CD4-positive, alpha-beta memory T cell (primary cell): ENCODE measurements at regions not wholly inside any gene's neighbourhood (a gene's known extent, or its start where the extent isn't known, plus 50 kb on each side); places are given as distances from the start of the nearest gene placed in this dataset.

Source experiments
- CTCF ChIA-PET: fragments of 350-600 bp; sonication (Branson Sonifier 250); formaldehyde crosslinking; loops from one replicate; lab custom pipeline; 2021; ENCODE audit warnings: inconsistent platforms; ENCODE audit not compliant: partially characterized antibody; lab: Charles Lee
- POLR2A ChIA-PET: fragments of 350-600 bp; sonication (Branson Sonifier 250); formaldehyde crosslinking; loops from one replicate; lab custom pipeline; 2021; ENCODE audit not compliant: partially characterized antibody; lab: Charles Lee
- DNase-seq, 5 donors: peaks; one replicate each; pipeline versions ENCODE4 v3.0.0 to v3.0.0-alpha.2; 2020 to 2022; ENCODE audit warnings: mixed read lengths in 1 of 5
- H3K27ac ChIP-seq: one replicate; pipeline ENCODE4 v1.7.0; 2013; ENCODE audit warnings: low read depth, low read length
- H3K27me3 ChIP-seq: 2 replicates; pipeline ENCODE4 v1.7.0; 2013; ENCODE audit warnings: mild to moderate bottlenecking, low read length, moderate library complexity; ENCODE audit not compliant: insufficient read depth
- H3K36me3 ChIP-seq: 2 replicates; pipeline ENCODE4 v1.7.0; 2013; ENCODE audit warnings: mild to moderate bottlenecking, low read length, moderate library complexity; ENCODE audit not compliant: insufficient read depth
- H3K4me1 ChIP-seq: 2 replicates; pipeline ENCODE4 v1.7.0; 2013; ENCODE audit warnings: mild to moderate bottlenecking, low read length, moderate library complexity; ENCODE audit not compliant: insufficient read depth
- H3K4me3 ChIP-seq, 2 donors: one replicate each; pipeline ENCODE4 v1.7.0; 2013; ENCODE audit warnings: low read length in 2 of 2, mild to moderate bottlenecking in 1 of 2
- H3K9me3 ChIP-seq, 2 donors: one replicate each; pipeline ENCODE4 v1.7.0; 2013; ENCODE audit warnings: low read length in 2 of 2, control low read depth in 1 of 2; ENCODE audit not compliant: control insufficient read depth in 1 of 2
- H3K27ac Mint-ChIP-seq, 7 donors: one replicate each; pipeline ENCODE4 v1.8.0; 2020 to 2021; ENCODE audit warnings: mixed read lengths in 7 of 7, mild to moderate bottlenecking in 6 of 7, inconsistent platforms in 3 of 7, moderate library complexity in 3 of 7
- H3K27me3 Mint-ChIP-seq, 2 donors: one replicate each; pipeline ENCODE4 v1.8.0; 2020 to 2021; ENCODE audit warnings: mixed read lengths in 2 of 2
- H3K36me3 Mint-ChIP-seq, 2 donors: one replicate each; pipeline ENCODE4 v1.8.0; 2020 to 2021; ENCODE audit warnings: mixed read lengths in 2 of 2, inconsistent platforms in 1 of 2, mild to moderate bottlenecking in 1 of 2
- H3K4me1 Mint-ChIP-seq, 4 donors: one replicate each; pipeline ENCODE4 v1.8.0; 2020 to 2021; ENCODE audit warnings: mixed read lengths in 4 of 4, mild to moderate bottlenecking in 1 of 4
- H3K4me3 Mint-ChIP-seq, 8 donors: one replicate each; pipeline ENCODE4 v1.8.0; 2020 to 2021; ENCODE audit warnings: mixed read lengths in 8 of 8, mild to moderate bottlenecking in 7 of 8, moderate library complexity in 6 of 8, inconsistent platforms in 3 of 8
- H3K9me3 Mint-ChIP-seq, 8 donors: one replicate each; pipeline ENCODE4 v1.8.0; 2020 to 2021; ENCODE audit warnings: mixed read lengths in 8 of 8, mild to moderate bottlenecking in 5 of 8, inconsistent platforms in 3 of 8, moderate library complexity in 1 of 8
- intact Hi-C: fragments of 100-400 bp; cut with micrococcal nuclease; formaldehyde crosslinking; loops from one replicate; pipeline ENCODE4 v1.15.1; 2023

DNA sequence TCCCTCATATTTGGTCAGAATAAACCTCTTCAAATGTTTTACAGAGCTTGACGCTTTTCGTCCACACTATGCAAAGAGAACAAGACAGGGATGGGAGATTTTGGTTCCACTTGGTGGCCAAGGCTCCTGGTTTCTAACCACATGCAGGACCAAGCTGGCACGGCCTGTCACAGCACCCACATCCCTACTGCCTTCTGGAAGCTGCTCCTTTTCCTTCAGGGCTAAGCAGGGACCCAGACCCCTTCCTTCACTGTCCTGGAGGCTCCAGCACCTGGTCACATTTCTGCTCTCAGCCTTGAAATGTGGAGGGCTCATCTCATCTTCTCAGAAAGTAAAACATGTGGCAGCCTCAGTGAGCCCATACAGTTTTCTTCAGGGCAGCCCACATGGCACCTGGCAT is 50.4 kb upstream of the ARHGEF7 start:
- Histone ChIP-seq H3K4me3 (no peak overlapping the region), H3K27me3 (peaks cover 5% of the 10 kb centered on the region), H3K4me1 (peaks cover 6% of the 10 kb centered on the region), H3K27ac (no peak overlapping the region), H3K36me3 (no peaks in the 10 kb centered on the region), H3K9me3 (no peaks in the 10 kb centered on the region)
- DNase-seq, result no peak
- intact Hi-C loops, result loop anchor here (10.0 kb wide), 1 partner anchor 1540 kb away; no protein-coding TSS in a partner anchor
- peaks cover 34 to 44% of the 10 kb centered on the region in 2 donors for H3K27me3 Mint-ChIP-seq
- no peaks in the 10 kb centered on the region for H3K9me3 Mint-ChIP-seq
- H3K4me3 Mint-ChIP-seq, result no peak overlapping the region
- peaks cover 2 to 10% (median 7%) of the 10 kb centered on the region in 4 donors for H3K4me1 Mint-ChIP-seq
- H3K36me3 Mint-ChIP-seq, result no peaks in the 10 kb centered on the region
- ChIA-PET POLR2A (no interaction called here), CTCF (interaction anchor here (1.6 to 5.4 kb wide), 2 partner anchors 33 to 159 kb away, joined by 4 to 104 read pairs; no protein-coding TSS in a partner anchor)
- H3K27ac Mint-ChIP-seq, result no peak overlapping the region

DNA sequence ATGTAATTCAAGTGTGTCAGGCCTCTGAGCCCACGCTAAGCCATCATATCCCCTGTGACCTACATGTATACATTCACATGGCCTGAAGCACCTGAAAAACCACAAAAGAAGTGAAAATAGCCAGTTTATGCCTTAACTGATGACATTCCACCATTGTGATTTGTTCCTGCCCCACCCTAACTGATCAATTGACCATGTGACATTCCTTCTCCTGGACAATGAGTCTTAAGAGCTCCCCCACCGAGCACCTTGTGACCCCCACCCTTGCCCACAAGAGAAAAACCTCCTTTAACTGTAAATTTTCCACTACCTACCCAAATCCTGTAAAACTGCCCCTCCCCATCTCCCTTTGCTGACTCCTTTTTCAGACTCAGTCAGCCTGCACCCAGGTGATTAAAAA is 52.1 kb upstream of the ARHGEF7 start:
- CTCF ChIA-PET, result no interaction called here
- H3K36me3 Mint-ChIP-seq, result no peaks in the 10 kb centered on the region

DNA sequence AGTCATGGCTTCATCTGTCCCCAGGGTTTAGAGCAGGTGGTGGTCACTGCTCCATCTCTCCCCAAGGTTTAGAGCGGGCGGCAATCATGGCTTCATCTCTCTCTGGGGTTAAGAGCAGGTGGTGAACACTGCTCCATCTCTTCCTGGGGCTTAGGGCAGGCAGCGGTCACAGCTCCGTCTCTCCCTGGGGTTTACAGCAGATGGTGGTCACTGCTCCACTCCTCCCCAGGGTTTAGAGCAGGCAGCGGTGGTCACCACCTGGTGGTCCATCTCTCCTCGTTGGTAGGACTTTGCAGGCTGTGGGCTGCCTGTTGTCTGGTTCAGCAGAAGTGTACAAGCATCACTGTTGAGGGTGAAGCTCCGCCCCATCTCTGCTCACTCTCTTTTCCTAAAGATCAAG is 52.8 kb upstream of the ARHGEF7 start:
- no peak for DNase-seq
- no peaks in the 10 kb centered on the region for H3K36me3 ChIP-seq
- H3K27me3 ChIP-seq, result peaks cover 5% of the 10 kb centered on the region
- H3K27ac ChIP-seq, result no peak overlapping the region
- Mint-ChIP-seq H3K36me3 (no peaks in the 10 kb centered on the region), H3K27me3 (peaks cover 37 to 47% of the 10 kb centered on the region in 2 donors), H3K9me3 (peaks cover 0 to 3% (median 0%) of the 10 kb centered on the region in 8 donors), H3K27ac (no peak overlapping the region), H3K4me3 (no peak overlapping the region), H3K4me1 (peaks cover 0 to 6% (median 4%) of the 10 kb centered on the region in 4 donors)
- no peak overlapping the region for H3K4me3 ChIP-seq
- intact Hi-C loops, result loop anchor here (10.0 kb wide), 1 partner anchor 1542 kb away; no protein-coding TSS in a partner anchor
- H3K4me1 ChIP-seq, result peaks cover 2% of the 10 kb centered on the region
- ChIA-PET CTCF (no interaction called here), POLR2A (no interaction called here)
- no peaks in the 10 kb centered on the region for H3K9me3 ChIP-seq

More for the DNA sequence above, 52.1 kb upstream of the ARHGEF7 start:
- H3K9me3 ChIP-seq, result no peaks in the 10 kb centered on the region
- peaks cover 5% of the 10 kb centered on the region for H3K27me3 ChIP-seq
- no peak overlapping the region for H3K27ac ChIP-seq
- no peak for DNase-seq
- no peak overlapping the region for H3K4me3 ChIP-seq
- peaks cover 6% of the 10 kb centered on the region for H3K4me1 ChIP-seq
- Mint-ChIP-seq H3K4me1 (peaks cover 2 to 10% (median 7%) of the 10 kb centered on the region in 4 donors), H3K4me3 (no peak overlapping the region), H3K9me3 (peaks cover 0 to 3% (median 0%) of the 10 kb centered on the region in 8 donors), H3K27ac (no peak overlapping the region), H3K27me3 (peaks cover 40 to 47% of the 10 kb centered on the region in 2 donors)
- intact Hi-C loops, result loop anchor here (10.0 kb wide), 1 partner anchor 1542 kb away; no protein-coding TSS in a partner anchor
- POLR2A ChIA-PET, result no interaction called here
- no peaks in the 10 kb centered on the region for H3K36me3 ChIP-seq

DNA sequence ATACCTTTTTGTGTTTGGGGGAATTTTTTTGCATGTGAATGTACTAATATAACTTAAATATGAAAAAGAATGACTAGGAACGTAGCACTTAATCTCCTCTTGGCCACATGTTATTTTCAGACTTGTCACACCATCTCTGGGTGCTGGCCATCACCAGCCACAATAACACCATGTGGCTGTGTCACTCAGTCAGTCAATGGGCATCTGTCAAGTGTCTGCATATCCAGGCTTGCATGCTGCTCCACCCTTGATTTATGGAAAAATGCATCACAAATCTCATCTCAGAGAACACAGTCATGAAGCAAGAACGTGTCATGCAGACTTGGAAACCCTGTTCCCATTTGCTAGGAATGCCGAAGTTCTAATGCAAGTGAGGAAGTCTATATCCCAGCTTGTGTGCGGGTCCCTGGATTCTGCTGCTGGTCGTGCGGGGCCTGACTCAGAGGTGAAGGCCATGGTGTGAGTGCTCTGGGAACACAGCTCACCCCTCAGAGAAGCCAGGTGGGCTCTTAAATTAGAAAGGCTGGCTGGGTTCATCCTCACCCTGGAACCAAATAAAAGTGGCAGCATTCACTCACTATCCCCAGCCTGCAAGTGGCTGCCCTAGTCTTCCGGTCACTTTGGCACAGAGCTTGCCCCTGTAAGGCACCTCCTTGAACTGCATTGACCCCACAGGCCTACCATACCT is 53.6 kb upstream of the ARHGEF7 start:
- H3K27me3 ChIP-seq, result peaks cover 5% of the 10 kb centered on the region
- no peak for DNase-seq
- no peak overlapping the region for H3K4me3 ChIP-seq
- no peak overlapping the region for H3K4me3 Mint-ChIP-seq
- H3K36me3 Mint-ChIP-seq, result no peaks in the 10 kb centered on the region
- no peaks in the 10 kb centered on the region for H3K4me1 ChIP-seq
- no peak overlapping the region for H3K27ac Mint-ChIP-seq
- ChIA-PET POLR2A (no interaction called here), CTCF (no interaction called here)
- peaks cover 37 to 54% of the 10 kb centered on the region in 2 donors for H3K27me3 Mint-ChIP-seq
- intact Hi-C loops, result loop anchor here (10.0 kb wide), 1 partner anchor 1543 kb away; no protein-coding TSS in a partner anchor
- no peaks in the 10 kb centered on the region for H3K9me3 ChIP-seq
- no peak overlapping the region for H3K27ac ChIP-seq
- H3K4me1 Mint-ChIP-seq, result peaks cover 0 to 3% (median 2%) of the 10 kb centered on the region in 4 donors
- H3K9me3 Mint-ChIP-seq, result peaks cover 0 to 3% (median 0%) of the 10 kb centered on the region in 8 donors
- no peaks in the 10 kb centered on the region for H3K36me3 ChIP-seq

DNA sequence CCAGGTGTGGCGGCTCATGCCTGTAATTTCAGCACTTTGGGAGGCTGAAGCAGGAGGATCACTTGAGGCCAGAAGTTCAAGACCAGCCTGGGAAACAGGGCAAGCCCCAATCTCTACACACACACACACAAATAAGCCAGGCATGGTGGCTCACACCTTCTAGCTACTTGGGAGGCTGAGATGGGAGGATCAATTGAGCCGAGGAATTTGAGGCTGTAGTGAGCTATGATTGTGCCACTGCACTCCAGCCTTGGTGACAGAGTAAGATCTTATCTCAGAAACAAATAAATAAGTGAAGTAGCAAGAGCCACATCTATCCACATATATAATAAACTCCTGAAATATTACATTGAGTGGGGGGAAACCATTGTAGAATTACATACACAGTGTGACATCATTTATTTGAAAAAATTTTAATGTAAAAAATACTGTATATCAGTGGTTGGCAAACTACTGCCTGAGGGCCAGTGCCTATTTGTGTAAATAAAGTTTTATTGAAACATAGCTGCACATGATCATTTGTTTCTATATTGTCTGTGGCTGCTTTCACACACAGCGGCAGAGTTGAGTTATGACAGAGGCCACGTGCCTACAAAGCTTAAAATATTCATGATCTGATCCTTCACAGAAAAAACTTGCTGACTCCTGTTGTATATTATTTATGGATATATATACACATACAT is 54.7 kb upstream of the ARHGEF7 start:
- Histone ChIP-seq H3K9me3 (no peaks in the 10 kb centered on the region), H3K4me3 (no peak overlapping the region), H3K4me1 (no peaks in the 10 kb centered on the region), H3K36me3 (no peaks in the 10 kb centered on the region), H3K27me3 (no peaks in the 10 kb centered on the region), H3K27ac (no peak overlapping the region)
- DNase-seq, result no peak
- no peak overlapping the region for H3K27ac Mint-ChIP-seq
- CTCF ChIA-PET, result interaction anchor here (0.9 to 1.6 kb wide), 2 partner anchors 7 to 8 kb away, joined by 3 to 4 read pairs; no protein-coding TSS in a partner anchor
- H3K4me1 Mint-ChIP-seq, result no peaks in the 10 kb centered on the region
- H3K27me3 Mint-ChIP-seq, result peaks cover 29 to 50% of the 10 kb centered on the region in 2 donors
- POLR2A ChIA-PET, result no interaction called here
- H3K4me3 Mint-ChIP-seq, result no peak overlapping the region
- intact Hi-C loops, result loop anchor here (10.0 kb wide), 1 partner anchor 1544 kb away; no protein-coding TSS in a partner anchor
- H3K9me3 Mint-ChIP-seq, result peaks cover 0 to 3% (median 0%) of the 10 kb centered on the region in 8 donors
- no peaks in the 10 kb centered on the region for H3K36me3 Mint-ChIP-seq

DNA sequence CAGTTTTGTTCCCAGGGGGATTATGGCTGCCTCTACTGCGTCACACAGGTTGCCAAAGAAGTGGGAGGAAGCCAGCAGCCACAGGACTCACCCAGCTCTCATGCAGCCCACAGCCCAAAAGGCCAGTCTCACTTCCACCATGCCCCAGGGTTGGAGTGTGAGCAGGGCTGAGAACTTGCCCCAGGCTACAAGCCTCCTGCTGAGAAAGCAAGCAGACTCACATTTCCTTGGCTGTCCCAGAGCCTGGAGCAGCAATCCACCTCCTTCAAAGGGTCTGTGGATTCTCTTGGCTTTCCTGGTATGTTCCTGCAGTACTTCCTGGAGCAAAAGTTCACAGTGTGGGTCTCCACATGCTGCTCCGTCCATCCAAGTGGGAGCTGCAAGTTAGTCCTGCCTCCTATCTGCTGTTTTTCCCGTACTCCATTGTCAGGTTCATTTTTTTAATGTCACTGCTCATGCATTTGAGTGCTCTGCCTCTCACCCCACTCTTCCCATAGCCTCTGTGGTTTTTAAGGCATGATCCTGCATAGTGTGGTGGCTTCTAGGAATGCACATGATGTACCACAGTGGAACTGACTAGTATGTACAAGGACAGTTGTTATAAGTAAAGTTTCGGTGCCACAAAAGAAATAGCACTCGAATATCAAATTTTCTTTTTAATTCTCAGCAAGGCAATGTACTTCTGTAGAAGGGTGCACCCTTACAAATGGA is 56.2 kb upstream of the ARHGEF7 start:
- no peak overlapping the region for H3K4me3 Mint-ChIP-seq
- no peaks in the 10 kb centered on the region for H3K27me3 ChIP-seq
- POLR2A ChIA-PET, result no interaction called here
- no peak overlapping the region for H3K27ac Mint-ChIP-seq
- H3K9me3 ChIP-seq, result no peaks in the 10 kb centered on the region
- peaks cover 23 to 40% of the 10 kb centered on the region in 2 donors for H3K27me3 Mint-ChIP-seq
- H3K36me3 ChIP-seq, result no peaks in the 10 kb centered on the region
- no peak overlapping the region for H3K27ac ChIP-seq
- H3K4me3 ChIP-seq, result no peak overlapping the region
- CTCF ChIA-PET, result interaction anchor here (0.9 to 3.1 kb wide), 2 partner anchors 8 to 9 kb away, joined by 3 to 15 read pairs; no protein-coding TSS in a partner anchor
- H3K9me3 Mint-ChIP-seq, result peaks cover 0 to 3% (median 0%) of the 10 kb centered on the region in 8 donors
- intact Hi-C loops, result no loop called here
- no peaks in the 10 kb centered on the region for H3K36me3 Mint-ChIP-seq
- H3K4me1 Mint-ChIP-seq, result no peaks in the 10 kb centered on the region
- no peak for DNase-seq
- no peaks in the 10 kb centered on the region for H3K4me1 ChIP-seq
